ENCODE measurements at regions not wholly inside any gene's neighbourhood (a gene's known extent, or its start where the extent isn't known, plus 50 kb on each side); places are given as distances from the start of the nearest gene placed in this dataset.

- no peak for TF ChIP-seq CTCF (IDR thresholded peaks at IDR 0.05; ENCODE audit: low read depth, low read length)
These were observed 423.4 kb upstream of the MGMT start for GRCh38 chr10:129043691-129044090.

GRCh38 chr10:129045599-129045998, 421.4 kb upstream of the MGMT start:
- DNase-seq (ENCODE audit: extremely low read depth, low read depth): no peak
- TF ChIP-seq CTCF (IDR thresholded peaks at IDR 0.05; ENCODE audit: low read depth, low read length): no peak

More at GRCh38 chr10:129043691-129044090, 423.4 kb upstream of the MGMT start:
- DNase-seq (ENCODE audit: extremely low read depth, low read depth): no peak

- no peak for TF ChIP-seq CTCF (IDR thresholded peaks at IDR 0.05; ENCODE audit: low read depth, low read length)
- DNase-seq (ENCODE audit: extremely low read depth, low read depth): no peak
These were observed 420.9 kb upstream of the MGMT start for GRCh38 chr10:129046065-129046681.

- DNase-seq (ENCODE audit: extremely low read depth, low read depth): no peak
- no peak for TF ChIP-seq CTCF (IDR thresholded peaks at IDR 0.05; ENCODE audit: low read depth, low read length)
These were observed 420.1 kb upstream of the MGMT start for GRCh38 chr10:129046962-129047361.

- TF ChIP-seq CTCF (IDR thresholded peaks at IDR 0.05; ENCODE audit: low read depth, low read length): no peak
- no peak for DNase-seq (ENCODE audit: extremely low read depth, low read depth)
These were observed 419.4 kb upstream of the MGMT start for GRCh38 chr10:129047600-129047999.

- no peak for TF ChIP-seq CTCF (IDR thresholded peaks at IDR 0.05; ENCODE audit: low read depth, low read length)
- no peak for DNase-seq (ENCODE audit: extremely low read depth, low read depth)
These were observed 418.5 kb upstream of the MGMT start for GRCh38 chr10:129048513-129048912.

- TF ChIP-seq CTCF (IDR thresholded peaks at IDR 0.05; ENCODE audit: low read depth, low read length): no peak
These were observed 417.5 kb upstream of the MGMT start for GRCh38 chr10:129049501-129049900.

More at GRCh38 chr10:129049501-129049900, 417.5 kb upstream of the MGMT start:
- no peak for DNase-seq (ENCODE audit: extremely low read depth, low read depth)
